GM19351 (cell line): ENCODE measurements at regions not wholly inside any gene's neighbourhood (a gene's known extent, or its start where the extent isn't known, plus 50 kb on each side); places are given as distances from the start of the nearest gene placed in this dataset.
"Not testable (repeated sequence)": the region's sequence is repeated elsewhere in the genome, so short reads cannot be mapped to it uniquely, and the experiment has no call there.

ENCODE experiments used
- ATAC-seq: cut with Tn5 transposase; IDR thresholded peaks from one replicate; pipeline ENCODE4 v1.9.1; 2021; ENCODE audit warnings: mild to moderate bottlenecking, moderate library complexity; ENCODE audit not compliant: unreplicated experiment

DNA sequence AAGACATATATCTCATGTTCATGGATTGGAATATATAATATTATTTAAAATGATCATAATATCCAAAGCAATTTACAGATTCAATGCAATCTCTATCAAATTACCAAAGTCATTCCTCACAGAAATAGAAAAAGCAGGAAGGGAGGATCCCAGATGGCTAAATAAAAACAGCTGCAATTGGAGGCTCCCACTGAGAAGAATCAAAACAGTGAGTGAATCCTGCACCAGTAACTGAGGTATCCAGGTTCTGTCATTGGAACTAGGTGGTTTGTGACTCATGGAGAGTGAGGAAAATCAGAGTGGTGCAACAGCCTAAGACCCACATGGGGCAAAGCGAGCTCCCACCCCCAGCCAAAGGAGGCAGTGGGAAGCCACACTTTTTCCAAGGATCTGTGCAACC is 128.4 kb downstream of the MTERF1 start:
- no peak for ATAC-seq

DNA sequence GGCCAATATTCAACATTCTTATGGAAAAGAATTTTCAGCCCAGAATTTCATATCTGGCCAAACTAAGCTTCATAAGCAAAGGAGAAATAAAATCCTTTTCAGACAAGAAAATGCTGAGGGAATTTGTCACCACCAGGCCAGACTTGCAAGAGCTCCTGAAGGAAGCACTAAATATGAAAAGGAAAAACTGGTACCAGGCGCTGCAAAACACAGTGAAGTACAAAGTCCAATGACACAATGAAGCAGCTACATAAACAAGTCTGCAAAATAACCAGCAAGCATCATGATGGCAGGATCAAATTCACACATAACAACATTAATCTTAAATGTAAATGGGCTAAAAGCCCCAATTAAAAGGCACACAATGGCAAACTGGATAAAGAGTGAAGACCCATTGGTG is 126.2 kb downstream of the MTERF1 start:
- ATAC-seq = not testable (repeated sequence)

GRCh38 chr7:91755121-91755520 is 125.4 kb downstream of the MTERF1 start:
- not testable (repeated sequence) for ATAC-seq

DNA sequence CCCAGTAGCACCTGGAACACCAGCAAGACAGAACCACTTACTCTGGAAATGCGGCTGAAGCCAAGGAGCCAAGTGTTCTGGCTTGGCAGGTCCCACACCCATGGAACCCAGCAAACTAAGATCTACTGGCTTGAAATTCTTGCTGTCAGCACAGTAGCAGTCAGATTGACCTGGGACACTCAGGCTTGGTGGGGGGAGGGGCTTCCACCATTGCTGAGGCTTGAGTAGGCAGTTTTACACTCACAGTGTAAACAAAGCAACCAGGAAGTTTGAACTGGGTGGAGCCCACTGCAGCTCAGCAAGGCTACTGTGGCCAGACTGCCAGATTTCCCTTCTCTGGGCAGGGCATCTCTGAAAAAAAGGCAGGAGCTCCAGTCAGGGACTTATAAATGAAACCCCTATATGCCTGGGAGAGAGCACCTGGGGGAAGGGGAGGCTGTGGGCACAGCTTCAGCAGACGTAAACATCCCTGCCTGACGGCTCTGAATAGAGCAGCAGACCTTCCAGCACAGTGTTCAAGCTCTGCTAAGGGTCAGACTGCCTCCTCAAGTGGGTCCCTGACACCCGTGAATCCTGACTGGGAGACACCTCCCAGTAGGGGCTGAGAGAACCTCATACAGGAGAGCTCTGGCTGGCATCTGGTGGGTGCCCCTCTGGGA is 121.2 kb downstream of the MTERF1 start:
- ATAC-seq = no peak

DNA sequence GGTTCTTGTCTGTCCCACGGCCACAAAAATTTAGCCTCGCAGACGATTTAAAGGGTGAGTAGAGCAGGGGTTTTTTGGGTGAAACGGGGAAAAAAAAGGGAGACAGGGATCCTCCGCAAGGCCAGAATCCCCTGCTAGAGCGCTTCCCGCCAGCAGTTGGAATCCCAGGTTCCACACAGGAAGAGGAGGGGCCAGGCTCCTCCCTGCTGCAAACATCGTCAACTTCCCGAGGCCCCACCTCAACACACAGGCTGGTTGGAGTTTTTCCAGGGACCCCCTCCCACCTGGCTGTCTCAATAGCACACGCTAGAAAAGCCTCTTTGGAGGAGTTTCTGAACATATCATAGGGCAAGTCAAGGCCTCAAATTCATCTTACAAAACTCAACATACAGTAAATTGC is 112.7 kb downstream of the MTERF1 start:
- no peak for ATAC-seq

DNA sequence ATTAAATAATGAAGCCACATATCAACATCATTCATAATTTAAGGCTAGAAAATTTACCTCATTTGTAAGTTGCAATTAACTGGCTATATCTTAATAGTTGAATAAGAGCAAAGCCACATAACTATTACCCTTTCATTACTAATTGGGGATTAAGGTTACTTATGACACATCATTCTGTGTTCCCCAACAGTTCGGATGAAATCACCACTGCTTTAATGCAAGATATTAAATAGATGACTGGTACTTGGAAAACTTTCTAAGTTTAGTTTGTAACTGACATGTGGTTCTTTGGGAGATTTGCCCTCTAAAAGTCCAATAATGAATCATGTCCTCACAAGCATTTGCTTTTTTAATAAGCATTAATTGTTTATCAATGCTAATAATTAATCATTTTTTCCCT is 109.1 kb downstream of the MTERF1 start:
- no peak for ATAC-seq

- no peak for ATAC-seq
These were observed 108.3 kb downstream of the MTERF1 start for GRCh38 chr7:91771921-91772815.

DNA sequence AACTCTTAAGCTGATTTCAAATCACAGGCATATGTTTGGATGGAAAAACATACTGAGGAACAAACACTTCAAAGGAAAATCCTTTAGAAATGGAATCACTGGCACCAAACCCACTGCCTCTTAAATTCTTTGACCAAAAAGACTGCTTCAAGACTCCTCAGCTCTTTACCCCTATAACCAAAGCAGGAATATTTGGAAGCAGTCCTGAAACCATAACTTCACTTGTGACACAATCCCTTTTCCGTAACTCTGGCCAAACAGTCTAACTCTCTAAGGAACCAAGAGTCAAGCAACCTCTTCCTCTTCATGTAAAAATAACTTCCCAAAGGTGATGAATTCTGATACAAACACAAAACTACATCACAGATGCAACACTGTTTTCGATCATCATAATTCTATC is 104.3 kb downstream of the MTERF1 start:
- no peak for ATAC-seq

DNA sequence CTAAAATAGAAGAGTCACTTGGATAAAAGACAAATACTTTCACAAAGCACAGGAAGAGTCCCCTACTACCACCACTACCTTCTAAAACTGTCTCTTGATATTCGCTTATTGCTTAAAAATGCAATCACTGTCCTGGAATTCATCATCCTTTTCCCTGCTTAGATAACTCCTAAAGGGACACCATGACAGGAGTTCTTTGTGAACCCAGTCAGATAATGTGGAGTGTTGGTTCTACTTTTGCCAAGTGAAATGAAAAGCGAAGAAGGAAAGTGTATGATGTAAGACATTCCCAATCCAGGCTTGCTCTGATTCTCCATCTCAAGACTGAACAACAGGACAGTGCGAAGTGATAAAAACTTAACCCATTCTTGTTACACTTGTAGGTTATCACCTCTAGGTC is 103.0 kb downstream of the MTERF1 start:
- ATAC-seq = no peak

DNA sequence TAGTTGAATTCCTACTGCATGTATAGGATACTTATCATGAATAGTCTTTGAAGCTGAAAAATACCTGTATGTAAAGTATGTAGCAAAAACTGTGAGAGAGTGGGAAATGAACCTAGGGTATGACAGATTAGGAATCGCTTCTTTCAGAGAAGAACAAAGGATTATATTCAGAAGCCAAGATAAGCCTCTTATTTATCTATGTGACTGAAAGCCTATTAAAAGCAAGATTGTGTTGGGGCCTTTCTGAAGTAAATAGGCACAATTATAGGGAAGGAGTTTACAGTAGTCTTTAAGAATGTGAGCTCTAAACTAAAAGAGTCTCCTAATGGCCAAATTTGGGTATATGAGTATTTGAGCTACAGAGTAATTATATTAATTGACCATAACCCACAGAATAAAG is 102.1 kb downstream of the MTERF1 start:
- ATAC-seq = no peak

GRCh38 chr7:91780521-91780920 is 100.0 kb downstream of the MTERF1 start:
- ATAC-seq = no peak

GRCh38 chr7:91784469-91784868 is 96.0 kb downstream of the MTERF1 start:
- peak; percentile 47 for ATAC-seq

- ATAC-seq = no peak
These were observed 92.6 kb downstream of the MTERF1 start for GRCh38 chr7:91787931-91788330.

DNA sequence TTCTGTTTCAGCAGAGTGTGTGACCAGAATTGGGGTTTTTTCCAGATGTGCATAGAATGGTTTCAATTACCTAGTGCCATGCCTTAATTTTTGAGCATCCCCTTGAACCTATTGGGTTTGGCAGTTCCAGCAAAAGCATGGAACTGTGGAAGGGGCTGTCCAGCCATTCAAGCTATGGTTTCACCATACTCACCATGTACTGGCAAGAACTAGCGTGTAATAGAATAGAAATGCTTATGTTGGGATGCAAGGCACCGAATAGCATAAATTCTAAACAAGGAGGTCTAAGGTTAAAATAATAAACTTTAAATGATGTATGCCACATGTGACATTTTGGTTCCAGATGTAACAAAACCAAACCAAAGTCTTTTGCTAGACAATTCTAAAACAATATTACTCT is 91.4 kb downstream of the MTERF1 start:
- ATAC-seq = no peak

DNA sequence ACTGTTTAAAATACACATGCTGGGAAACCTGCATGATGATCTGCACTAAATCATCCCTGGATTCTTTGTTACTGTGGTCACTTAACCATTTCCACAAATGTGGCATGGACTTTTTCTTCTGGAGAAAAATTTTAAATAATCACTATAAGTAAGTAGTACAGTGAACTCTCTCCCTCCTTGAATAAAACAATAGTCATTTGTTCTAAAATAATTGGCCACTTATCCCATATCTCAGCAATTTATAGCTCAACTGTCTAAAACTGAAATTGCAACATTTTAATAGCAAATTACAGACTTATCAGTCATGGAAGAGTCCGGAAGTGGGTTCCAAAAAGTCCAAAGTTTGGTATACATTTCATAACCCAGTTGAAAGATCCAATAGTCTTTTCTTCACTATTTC is 90.9 kb downstream of the MTERF1 start:
- ATAC-seq = no peak

GRCh38 chr7:91790646-91791045 is 89.9 kb downstream of the MTERF1 start:
- not testable (repeated sequence) for ATAC-seq

- ATAC-seq = no peak
These were observed 84.4 kb downstream of the MTERF1 start for GRCh38 chr7:91796122-91796521.

- no peak for ATAC-seq
These were observed 82.1 kb downstream of the MTERF1 start for GRCh38 chr7:91798425-91798824.

DNA sequence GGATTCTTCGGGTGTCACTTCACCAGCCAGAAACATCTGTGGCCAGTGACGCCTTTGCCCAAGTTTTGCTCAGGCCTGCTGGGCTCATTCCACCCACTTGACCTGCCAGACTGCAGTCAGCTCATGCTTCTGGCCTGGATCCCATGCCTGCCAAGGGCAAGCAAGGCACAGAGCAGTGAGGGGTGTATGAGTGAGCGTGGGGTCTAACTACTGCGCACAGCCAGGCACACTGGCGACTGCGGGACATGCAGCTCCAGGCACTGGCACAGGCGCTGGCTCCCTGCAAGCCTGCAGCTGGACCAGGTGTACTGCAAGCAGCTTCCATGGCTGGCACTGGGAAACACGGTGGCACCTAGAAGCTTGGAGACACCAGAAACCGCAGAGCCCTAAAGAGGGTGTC is 80.1 kb downstream of the MTERF1 start:
- ATAC-seq = no peak

- ATAC-seq = no peak
These were observed 79.0 kb downstream of the MTERF1 start for GRCh38 chr7:91801331-91801983.

- ATAC-seq = no peak
These were observed 69.3 kb downstream of the MTERF1 start for GRCh38 chr7:91811236-91811635.

GRCh38 chr7:91811641-91812040 is 68.9 kb downstream of the MTERF1 start:
- ATAC-seq = no peak
